GM12872 (cell line): ENCODE measurements at regions not wholly inside any gene's neighbourhood (a gene's known extent, or its start where the extent isn't known, plus 50 kb on each side); places are given as distances from the start of the nearest gene placed in this dataset.

Experiments
- CTCF ChIP-seq: IDR thresholded peaks from 3 replicates; pipeline ENCODE4 v1.5.1; 2011; ENCODE audit warnings: low read depth, mild to moderate bottlenecking, low read length, moderate library complexity; ENCODE audit not compliant: insufficient read depth

DNA sequence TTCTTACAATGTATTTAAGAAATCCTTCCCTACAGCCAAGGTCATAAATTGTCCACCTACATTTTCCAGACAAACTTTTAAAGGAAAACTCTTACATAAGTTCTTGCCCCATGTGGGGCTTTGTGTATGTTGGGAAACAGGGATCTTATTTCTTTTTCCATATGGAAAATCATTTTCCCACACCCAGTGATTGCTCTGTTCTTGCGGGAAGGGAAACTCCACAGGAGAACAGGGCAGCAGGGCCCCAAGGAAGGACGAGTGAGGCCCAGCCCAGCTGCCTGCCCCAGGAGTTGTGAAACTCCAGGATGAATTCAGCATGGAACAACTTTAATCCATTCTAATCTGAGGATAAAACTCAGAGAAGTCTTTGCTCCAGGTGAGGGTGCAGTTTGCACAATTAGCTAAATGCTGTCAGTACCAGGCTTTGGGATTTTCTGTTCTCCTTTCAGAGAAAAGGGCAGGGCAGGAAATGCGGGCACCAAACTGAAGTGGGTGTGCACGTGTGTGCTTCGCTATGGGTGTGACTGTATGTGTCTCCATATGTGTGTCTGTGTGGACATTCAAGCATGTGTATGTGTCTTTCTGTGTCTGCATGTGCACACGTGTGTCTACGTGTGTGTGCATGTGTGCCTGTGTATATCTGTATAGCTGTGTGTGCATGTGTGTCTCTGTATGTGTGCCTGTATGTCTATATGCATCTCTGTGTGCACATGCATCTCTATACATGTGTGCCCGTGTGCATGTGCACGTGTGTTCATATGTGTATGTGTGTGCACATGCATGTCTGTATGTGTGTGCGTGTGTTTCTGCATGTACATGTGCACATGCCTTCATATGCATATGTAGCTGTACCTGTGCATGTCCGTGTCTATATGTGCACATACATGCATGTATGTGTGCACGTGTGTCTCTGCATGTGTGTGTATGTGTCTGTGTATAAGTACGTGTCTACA lies 102.0 kb upstream of the FAM20C start:
- no peak for TF ChIP-seq CTCF

DNA sequence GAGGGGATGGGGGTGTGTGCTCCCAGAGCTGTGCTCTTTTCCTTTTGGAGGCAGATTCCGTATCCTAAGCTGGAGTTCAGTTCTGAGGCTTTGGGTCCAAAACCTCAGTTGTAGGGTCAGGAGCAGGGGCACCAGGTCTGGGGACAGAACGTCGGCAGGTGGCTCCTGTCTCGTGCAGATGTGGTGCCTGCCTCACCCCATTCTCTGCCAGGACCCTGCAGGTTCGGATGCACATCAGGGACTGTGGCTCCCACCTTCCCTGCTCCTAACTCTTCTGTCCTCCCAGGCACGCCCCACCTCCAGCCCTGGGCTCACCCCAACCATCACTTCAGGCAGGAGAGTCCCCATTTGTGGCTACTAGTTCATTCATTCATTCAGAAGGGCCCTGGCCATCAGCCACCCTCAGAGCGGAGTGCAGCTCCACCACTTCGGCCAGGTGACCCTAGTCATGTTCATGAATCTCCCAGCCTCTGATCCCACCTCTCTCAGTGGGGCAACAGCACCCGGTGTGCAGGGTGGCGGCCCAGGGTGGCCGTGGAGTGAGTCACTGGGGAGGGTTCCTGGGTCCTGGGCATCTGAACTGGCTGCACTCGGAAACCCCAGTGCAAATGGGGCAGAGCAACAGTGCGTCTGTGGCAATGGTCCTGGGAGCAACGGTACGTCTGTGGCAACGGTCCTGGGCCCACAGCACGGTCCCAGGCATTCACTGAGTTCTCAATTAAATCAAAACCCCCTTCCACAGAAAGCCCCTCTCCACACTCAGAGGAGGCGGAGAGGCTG lies 100.8 kb upstream of the FAM20C start:
- no peak for TF ChIP-seq CTCF

DNA sequence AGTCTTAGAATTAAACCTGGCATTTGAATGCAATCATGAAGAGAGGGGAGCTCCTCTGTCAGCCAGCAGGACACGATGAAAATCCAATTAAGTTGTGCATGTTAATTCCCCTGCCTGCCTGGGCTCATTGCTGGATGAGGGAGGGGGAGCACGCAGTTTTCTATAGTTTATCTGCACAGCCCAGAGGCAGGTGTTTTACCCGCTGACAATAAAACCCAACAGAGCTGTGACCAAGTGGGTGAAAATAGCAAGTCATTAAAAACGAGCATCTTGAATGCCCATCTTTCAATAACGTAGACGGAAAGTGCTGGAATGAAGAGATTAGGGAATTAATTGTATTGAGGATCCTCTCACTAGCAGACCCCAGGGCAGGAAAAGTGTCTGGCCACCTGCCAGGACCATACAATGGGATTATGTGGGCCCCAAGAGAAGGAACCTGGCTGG lies 100.1 kb upstream of the FAM20C start:
- TF ChIP-seq CTCF = no peak

DNA sequence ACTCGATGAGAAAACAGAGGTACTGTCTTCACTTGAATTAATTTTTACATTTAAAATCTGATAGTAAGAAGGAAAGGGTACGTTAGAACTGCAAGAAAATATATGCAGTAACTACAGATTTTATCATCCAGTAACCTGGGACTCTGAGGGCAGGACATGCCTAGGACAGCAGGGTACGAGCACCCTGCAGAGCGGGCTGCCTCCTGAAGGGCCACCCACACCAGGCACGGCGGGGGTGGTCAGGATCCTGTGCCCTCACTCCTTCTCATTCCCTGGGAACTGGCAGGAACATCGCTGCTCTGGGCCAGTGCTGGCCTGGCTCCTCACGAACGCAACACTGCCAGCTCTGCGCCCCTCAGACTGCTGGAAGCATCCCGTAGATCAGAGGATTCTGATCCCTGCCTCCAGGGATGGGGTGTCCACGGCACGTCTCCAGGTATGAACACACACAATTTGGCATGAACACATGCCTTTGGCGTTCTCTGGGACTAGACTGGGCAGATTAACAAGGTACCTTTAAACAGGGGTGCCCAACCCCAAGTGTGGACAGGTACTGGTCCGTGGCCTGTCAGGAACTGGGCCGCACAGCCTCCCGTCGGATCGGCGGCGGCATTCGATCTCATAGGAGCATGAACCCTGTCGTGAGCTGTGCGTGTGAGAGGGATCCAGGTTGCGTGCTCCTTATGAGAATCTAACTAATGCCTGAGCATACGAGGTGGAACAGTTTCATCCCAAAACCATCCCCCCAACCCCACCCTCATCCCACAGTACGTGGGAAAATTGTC lies 99.3 kb upstream of the FAM20C start:
- TF ChIP-seq CTCF = no peak

DNA sequence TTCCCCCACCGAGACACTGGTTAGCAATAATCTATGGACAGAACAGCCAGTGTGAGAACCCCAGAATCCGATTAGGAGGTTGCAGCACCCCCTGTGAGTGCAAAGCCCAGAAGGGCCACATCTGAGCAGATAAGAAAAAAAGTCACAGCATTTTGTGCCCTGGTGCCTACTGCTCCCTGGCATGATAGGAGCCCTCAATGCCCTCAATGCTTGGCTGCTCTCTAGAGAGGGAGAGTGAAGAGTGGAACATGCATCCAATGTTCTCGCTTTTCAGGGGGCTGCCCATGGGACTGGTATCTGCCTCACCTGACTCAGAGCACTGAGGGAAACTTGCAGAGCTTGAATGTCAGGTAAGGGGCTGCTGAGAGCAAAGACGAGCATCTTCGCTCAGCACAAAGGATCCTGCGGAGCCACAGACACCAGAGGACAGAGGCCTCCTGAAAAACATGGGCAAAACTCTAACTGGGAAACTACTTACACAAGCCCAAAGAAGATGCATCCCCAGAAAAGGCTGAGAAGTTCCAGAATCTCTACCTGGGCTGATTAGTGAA lies 98.0 kb upstream of the FAM20C start:
- TF ChIP-seq CTCF = no peak

GRCh38 chr7:95180-95862 lies 97.0 kb upstream of the FAM20C start:
- TF ChIP-seq CTCF = no peak
